ENCODE measurements at regions not wholly inside any gene's neighbourhood (a gene's known extent, or its start where the extent isn't known, plus 50 kb on each side); places are given as distances from the start of the nearest gene placed in this dataset.

- no peak for TF ChIP-seq GATA2 (IDR thresholded peaks at IDR 0.05; ENCODE audit: low read depth, low read length)
- no peak for TF ChIP-seq GATA3 (IDR thresholded peaks at IDR 0.05; ENCODE audit: low read depth, low read length)
Observed at GRCh38 chr13:47556703-47557102, 444.4 kb downstream of the SUCLA2 start.

DNA sequence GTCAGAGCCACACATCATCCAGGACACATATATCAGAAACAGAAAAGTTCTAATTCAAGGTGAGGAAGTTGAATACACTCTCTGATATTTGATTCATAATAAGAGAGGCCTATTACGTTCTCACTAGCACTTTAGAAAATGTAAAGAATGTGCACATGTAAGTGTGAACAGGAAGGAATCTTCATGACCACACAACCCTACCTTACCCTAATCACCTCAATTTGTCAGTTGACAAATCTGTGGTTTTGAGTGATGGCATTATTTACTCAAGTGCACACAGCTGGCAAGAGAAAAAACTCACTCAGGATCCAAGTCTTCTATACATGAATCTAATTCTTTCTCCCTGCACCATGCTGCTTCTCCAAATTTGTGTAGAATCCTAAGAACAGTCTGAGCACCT is 445.8 kb downstream of the SUCLA2 start:
- TF ChIP-seq GATA3 (IDR thresholded peaks at IDR 0.05; ENCODE audit: low read depth, low read length), result no peak
- no peak for TF ChIP-seq GATA2 (IDR thresholded peaks at IDR 0.05; ENCODE audit: low read depth, low read length)

DNA sequence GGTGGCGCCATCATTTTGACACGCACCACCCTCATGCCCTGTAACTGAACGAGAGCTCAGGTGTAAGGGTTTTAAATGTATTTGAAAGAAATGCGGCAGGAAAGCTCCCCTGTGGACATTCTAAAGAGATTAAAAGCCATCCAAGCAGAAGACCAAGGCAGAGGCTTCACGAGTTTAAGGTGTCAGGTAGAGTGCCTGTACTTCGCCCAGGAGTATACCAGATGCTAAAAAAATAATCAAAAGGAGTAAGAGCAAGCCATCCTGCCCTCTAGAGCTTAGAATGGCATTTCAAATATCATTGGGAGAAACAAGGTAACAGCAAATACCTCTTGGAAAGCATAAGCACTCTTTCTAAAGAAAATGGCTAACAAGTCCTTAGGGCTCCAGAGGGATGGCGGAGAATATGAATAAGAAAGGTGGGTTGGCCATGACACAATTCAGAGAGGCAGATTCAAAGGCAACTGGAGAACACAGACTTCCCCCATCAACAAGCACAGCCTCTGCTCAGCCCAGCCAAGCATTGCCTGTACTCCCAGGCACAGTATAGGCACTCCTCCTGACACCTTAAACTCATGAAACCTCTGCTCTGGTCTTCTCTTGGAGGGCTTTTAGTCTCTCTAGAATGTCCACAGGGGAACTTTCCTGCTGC is 447.6 kb downstream of the SUCLA2 start:
- TF ChIP-seq GATA3 (IDR thresholded peaks at IDR 0.05; ENCODE audit: low read depth, low read length) (no peak), GATA2 (IDR thresholded peaks at IDR 0.05; ENCODE audit: low read depth, low read length) (no peak)

DNA sequence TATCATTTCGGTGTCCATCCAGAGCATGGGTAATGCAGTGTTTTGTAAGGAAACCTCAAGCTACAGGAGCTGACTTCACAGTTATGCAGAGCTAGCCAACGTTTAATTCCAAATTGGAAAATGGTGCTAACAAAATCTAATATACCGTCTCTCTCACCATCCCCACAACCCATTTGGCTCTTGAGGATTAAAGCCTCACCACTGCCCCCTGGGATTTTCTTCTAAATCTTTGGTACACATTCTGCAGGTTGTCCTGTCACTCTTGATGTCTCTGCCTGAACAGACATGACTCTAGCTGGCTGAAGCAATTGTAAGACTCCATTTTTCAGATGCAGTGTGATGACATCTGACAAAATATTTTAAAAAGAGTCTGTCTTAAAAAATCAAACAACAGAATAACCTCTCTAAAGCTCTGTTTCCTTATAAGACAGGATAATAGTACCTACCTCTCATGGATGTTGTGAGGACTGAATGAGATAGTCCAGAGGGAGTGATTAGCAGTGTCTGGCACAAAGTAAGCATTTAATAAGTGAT is 451.8 kb downstream of the SUCLA2 start:
- TF ChIP-seq GATA2 (IDR thresholded peaks at IDR 0.05; ENCODE audit: low read depth, low read length), result no peak
- TF ChIP-seq GATA3 (IDR thresholded peaks at IDR 0.05; ENCODE audit: low read depth, low read length), result no peak

DNA sequence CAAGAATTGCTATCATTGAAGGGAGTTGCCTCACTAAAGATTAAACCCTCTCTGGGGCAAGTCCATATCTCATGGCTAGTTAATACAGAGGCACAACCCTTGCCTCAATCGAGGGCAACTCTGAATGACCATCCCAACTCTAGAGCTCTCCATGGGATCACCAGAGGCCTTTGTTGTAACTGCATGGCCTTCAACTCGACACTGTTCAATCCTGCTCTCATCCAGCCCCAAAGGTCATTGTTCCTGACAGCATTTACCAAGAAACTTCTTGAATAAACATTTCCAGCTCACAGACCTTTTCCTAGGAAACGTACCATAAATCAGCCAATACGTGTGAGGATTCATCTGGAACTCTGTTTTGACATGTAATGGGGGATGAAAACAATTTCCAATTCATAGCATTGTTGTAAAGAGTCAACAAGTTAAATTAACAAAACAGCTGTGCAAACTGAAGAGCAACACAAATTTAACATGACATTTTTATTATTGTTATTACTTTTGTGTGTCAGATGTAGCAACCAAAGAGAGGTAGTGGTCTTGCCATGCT is 452.7 kb downstream of the SUCLA2 start:
- TF ChIP-seq GATA2 (IDR thresholded peaks at IDR 0.05; ENCODE audit: low read depth, low read length), result no peak
- no peak for TF ChIP-seq GATA3 (IDR thresholded peaks at IDR 0.05; ENCODE audit: low read depth, low read length)

DNA sequence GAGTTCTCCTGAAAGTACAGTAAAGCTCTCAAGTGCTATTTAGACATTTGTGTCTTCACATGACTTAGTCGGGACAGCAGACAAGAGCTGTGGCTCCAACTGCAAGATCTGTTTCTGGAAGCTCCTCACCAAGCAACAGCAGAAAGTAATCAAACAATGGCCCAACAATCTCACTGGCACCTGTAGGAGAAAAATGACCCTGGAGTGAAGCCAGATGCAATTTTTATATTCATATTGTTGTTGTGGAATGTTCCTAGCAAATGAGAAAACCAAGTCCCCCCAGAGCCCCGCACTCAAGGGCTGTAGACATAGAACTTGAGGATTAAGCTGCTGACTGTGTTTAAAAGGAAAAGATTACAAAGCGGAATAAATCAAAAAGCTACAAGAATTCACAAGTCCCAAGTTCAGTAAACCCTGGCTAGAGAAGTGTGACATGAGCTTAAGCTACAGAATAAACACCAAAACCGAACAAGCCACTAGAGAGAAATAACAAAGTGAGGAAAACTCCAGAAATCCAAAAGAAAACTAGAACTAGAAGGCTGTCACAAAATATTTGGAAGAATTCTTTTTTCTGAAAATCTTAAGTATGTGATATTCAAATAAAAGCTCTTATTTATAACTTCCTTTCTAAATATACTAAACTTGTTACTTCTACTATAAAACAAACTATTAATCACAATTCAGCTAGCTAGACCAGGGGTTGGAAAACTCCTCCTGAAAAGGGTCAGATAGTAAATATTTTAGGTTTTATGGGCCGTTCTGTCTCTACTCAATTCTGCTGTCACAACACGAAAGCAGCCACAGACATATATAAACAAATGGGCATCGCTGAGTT is 454.5 kb downstream of the SUCLA2 start:
- TF ChIP-seq GATA2 (IDR thresholded peaks at IDR 0.05; ENCODE audit: low read depth, low read length) (no peak), GATA3 (IDR thresholded peaks at IDR 0.05; ENCODE audit: low read depth, low read length) (no peak)

GRCh38 chr13:47545201-47546024 is 455.7 kb downstream of the SUCLA2 start:
- TF ChIP-seq GATA2 (IDR thresholded peaks at IDR 0.05; ENCODE audit: low read depth, low read length) (no peak), GATA3 (IDR thresholded peaks at IDR 0.05; ENCODE audit: low read depth, low read length) (no peak)

- no peak for TF ChIP-seq GATA3 (IDR thresholded peaks at IDR 0.05; ENCODE audit: low read depth, low read length)
- TF ChIP-seq GATA2 (IDR thresholded peaks at IDR 0.05; ENCODE audit: low read depth, low read length), result no peak
Observed at GRCh38 chr13:47539317-47539716, 461.8 kb downstream of the SUCLA2 start.

DNA sequence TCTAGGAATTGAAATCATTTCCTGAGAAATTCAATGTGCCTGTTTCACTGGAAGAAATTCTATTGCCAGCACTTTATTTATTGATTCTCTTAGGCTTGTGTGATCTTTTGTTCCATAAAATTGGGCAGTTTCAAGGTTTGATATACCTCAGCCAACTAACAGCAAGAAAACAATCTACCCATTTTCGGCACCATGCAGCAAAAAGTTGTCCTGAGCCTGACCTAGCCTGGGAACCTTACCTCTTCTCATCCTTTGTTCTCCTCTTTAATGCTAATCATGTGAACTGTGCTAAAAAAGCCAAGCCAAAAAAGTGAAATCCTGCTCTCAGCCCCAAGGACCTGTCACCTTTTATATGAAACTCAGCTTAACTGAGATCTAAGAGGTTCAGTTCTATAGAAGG is 477.3 kb downstream of the SUCLA2 start:
- TF ChIP-seq GATA3 (IDR thresholded peaks at IDR 0.05; ENCODE audit: low read depth, low read length), result no peak
- TF ChIP-seq GATA2 (IDR thresholded peaks at IDR 0.05; ENCODE audit: low read depth, low read length), result no peak

- no peak for TF ChIP-seq GATA2 (IDR thresholded peaks at IDR 0.05; ENCODE audit: low read depth, low read length)
- TF ChIP-seq GATA3 (IDR thresholded peaks at IDR 0.05; ENCODE audit: low read depth, low read length), result no peak
Observed at GRCh38 chr13:47521890-47522487, 479.1 kb downstream of the SUCLA2 start.

- TF ChIP-seq GATA2 (IDR thresholded peaks at IDR 0.05; ENCODE audit: low read depth, low read length), result no peak
- TF ChIP-seq GATA3 (IDR thresholded peaks at IDR 0.05; ENCODE audit: low read depth, low read length), result no peak
Observed at GRCh38 chr13:47519626-47520025, 481.4 kb downstream of the SUCLA2 start.

DNA sequence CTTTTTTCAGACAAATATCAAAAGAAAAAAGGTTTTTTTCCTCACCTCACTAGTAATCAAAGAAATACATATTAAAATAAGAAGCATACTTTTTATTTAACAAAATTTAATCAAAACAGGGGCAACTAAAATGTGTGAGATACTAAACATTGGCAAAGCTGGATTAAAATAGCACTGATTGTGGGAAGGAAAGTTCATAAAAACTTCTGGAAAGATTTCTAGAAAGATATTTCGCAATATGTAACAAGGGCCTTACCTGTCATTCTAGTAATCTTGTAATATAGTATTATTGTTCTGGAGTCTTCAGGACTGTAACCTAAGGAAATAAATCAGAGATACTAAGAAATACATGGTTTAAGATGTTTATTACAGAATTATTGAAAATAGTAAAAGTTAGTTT is 482.5 kb downstream of the SUCLA2 start:
- TF ChIP-seq GATA2 (IDR thresholded peaks at IDR 0.05; ENCODE audit: low read depth, low read length) (no peak), GATA3 (IDR thresholded peaks at IDR 0.05; ENCODE audit: low read depth, low read length) (no peak)

- TF ChIP-seq GATA3 (IDR thresholded peaks at IDR 0.05; ENCODE audit: low read depth, low read length), result no peak
- no peak for TF ChIP-seq GATA2 (IDR thresholded peaks at IDR 0.05; ENCODE audit: low read depth, low read length)
Observed at GRCh38 chr13:47511647-47512046, 489.4 kb downstream of the SUCLA2 start.
